Muscle of leg (tissue), 3 donors: ENCODE measurements at regions not wholly inside any gene's neighbourhood (a gene's known extent, or its start where the extent isn't known, plus 50 kb on each side); places are given as distances from the start of the nearest gene placed in this dataset.

Experiments
- DNase-seq: peaks from one replicate; pipeline ENCODE4 v3.0.0; 2013
- H3K27ac ChIP-seq: one replicate; pipeline ENCODE4 v1.5.1; 2013; ENCODE audit warnings: mild to moderate bottlenecking, low read length, control low read depth
- H3K27me3 ChIP-seq: one replicate; pipeline ENCODE4 v1.6.1; 2013; ENCODE audit warnings: low read length; ENCODE audit not compliant: control insufficient read depth, insufficient read depth
- H3K36me3 ChIP-seq: one replicate; pipeline ENCODE4 v1.6.1; 2013; ENCODE audit warnings: low read length; ENCODE audit not compliant: control insufficient read depth, insufficient read depth
- H3K4me1 ChIP-seq: one replicate; pipeline ENCODE4 v1.6.1; 2013; ENCODE audit warnings: low read length; ENCODE audit not compliant: control insufficient read depth, insufficient read depth
- H3K4me3 ChIP-seq: one replicate; pipeline ENCODE4 v1.5.1; 2013; ENCODE audit warnings: low read length, control low read depth
- H3K9me3 ChIP-seq: replicated peaks from 2 replicates; pipeline ENCODE4 v1.6.1; 2013; ENCODE audit warnings: low read depth, low read length; ENCODE audit not compliant: control insufficient read depth
- WGBS: methylation state at CpG from one replicate; pipeline ENCODE4 v1.1.5; 2013; ENCODE audit warnings: missing lambda C conversion rate; ENCODE audit not compliant: insufficient coverage; 5-methylcytosine and 5-hydroxymethylcytosine counted together

DNA sequence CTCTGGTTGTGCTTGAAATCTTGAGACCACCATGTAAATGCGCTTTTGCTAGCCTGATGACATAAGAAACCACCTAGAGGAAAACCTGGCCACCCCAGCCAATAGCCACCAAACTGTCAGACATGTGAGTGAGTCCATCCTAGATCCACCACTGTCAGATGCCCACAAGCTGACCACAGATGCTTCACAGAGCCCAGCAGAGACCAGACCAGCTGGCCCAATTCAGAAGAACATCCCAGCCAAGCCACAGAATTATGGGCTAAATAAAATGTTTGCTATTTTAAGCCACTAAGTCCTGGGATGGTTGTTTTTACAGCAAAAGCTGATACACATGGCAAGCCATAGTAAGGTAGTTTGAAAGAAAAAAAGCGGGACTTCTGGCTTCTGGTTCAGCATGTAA lies 425.3 kb downstream of the KIF16B start:
- no peak overlapping the region for H3K4me3 ChIP-seq
- WGBS = 100% methylated on average over 1 of the region's 2 CpGs
- no peaks in the 10 kb centered on the region for H3K9me3 ChIP-seq
- H3K27me3 ChIP-seq = no peaks in the 10 kb centered on the region
- H3K4me1 ChIP-seq = no peaks in the 10 kb centered on the region
- DNase-seq = no peak
- H3K36me3 ChIP-seq = no peaks in the 10 kb centered on the region
- no peak overlapping the region for H3K27ac ChIP-seq

DNA sequence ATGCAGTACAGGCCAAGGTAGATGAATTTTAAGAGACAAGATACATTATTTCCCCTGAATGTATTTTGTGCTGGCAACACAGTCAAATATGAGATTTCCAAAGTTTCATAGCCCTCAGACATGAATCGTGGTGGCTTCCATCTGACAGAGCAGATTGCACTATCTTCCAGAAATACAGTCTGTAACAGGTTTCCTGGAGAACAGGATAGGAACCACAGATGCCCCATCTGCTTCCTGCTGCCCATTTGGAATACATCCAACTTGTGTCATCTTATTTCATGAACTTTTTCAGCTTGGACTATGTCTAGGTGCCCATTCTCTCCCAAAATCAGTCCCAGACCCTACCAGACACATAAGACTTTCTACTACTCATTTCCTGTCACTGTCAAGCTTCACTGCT lies 426.0 kb downstream of the KIF16B start:
- no peak for DNase-seq
- no peaks in the 10 kb centered on the region for H3K27me3 ChIP-seq
- no peaks in the 10 kb centered on the region for H3K4me1 ChIP-seq
- WGBS = 50% methylated on average over 1 of the region's 1 CpG
- no peaks in the 10 kb centered on the region for H3K36me3 ChIP-seq
- H3K27ac ChIP-seq = no peak overlapping the region
- no peaks in the 10 kb centered on the region for H3K9me3 ChIP-seq
- H3K4me3 ChIP-seq = no peak overlapping the region

DNA sequence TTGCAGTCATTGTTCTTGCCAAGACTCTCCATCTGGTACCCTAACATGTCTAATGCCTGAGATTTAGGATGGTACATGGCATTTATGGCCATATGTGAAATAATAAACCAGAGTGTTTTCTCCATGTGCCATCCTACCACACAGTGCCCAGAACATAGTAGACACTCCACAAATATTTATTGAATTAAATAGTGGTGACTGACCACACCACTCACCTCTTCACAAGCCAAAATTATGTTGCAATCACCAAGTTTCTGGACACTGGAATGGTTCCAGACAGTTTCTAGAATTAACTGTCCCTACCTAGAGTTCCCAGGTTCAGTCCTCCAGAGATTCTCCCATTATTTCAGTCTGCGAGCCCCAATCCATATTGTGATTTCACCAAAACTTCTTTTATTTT lies 427.3 kb downstream of the KIF16B start:
- H3K4me1 ChIP-seq = no peaks in the 10 kb centered on the region
- H3K4me3 ChIP-seq = no peak overlapping the region
- WGBS = 82% methylated on average over 1 of the region's 1 CpG
- no peaks in the 10 kb centered on the region for H3K36me3 ChIP-seq
- H3K27ac ChIP-seq = no peak overlapping the region
- no peaks in the 10 kb centered on the region for H3K9me3 ChIP-seq
- H3K27me3 ChIP-seq = no peaks in the 10 kb centered on the region
- DNase-seq = no peak

DNA sequence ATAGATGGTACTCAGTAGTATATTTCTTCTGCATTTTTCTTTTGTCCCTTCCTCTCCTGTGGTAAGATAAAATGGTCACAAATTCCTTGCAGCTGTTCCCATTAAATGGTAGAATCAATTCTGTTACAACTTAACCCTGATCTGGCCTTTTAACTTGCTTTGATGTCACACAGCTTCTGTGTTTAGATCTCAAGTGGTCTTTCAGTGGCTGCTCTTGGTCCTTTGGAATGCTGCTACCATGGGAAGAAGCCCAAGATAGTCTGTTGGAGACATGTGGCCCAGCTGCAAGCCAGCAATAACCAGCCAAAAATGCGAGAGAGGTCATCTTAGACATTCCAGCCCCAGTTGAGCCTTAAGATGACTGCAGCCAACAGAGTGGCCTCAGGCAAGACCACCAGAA lies 429.7 kb downstream of the KIF16B start:
- Histone ChIP-seq H3K27ac (no peak overlapping the region), H3K4me1 (no peaks in the 10 kb centered on the region), H3K36me3 (no peaks in the 10 kb centered on the region), H3K4me3 (no peak overlapping the region), H3K9me3 (no peaks in the 10 kb centered on the region), H3K27me3 (no peaks in the 10 kb centered on the region)
- WGBS = 80% methylated on average over 1 of the region's 1 CpG
- peak; percentile 15 for DNase-seq

DNA sequence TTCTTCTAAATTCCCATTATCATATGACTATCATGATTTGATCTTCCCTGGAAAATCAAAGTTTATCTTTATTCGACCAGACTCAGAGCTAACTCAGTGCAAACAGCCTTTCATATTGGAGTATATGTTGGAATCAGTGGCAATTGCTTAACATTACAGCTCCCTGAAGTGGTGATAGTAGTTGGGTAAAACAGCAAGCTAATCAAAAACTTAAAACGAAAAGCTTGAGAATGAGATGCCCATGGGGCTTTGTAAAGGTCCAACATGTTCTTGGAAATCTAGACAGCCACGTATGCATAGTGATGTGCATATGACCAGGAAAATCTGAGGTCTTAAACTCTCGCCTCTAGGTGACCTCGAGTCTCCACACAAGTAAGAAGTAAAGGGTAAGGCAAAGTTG lies 437.6 kb downstream of the KIF16B start:
- Histone ChIP-seq H3K36me3 (no peaks in the 10 kb centered on the region), H3K9me3 (peaks cover 2% of the 10 kb centered on the region), H3K27ac (no peak overlapping the region), H3K4me1 (no peaks in the 10 kb centered on the region), H3K27me3 (no peaks in the 10 kb centered on the region), H3K4me3 (no peak overlapping the region)
- no peak for DNase-seq
- WGBS = 86% methylated on average over 3 of the region's 5 CpGs

DNA sequence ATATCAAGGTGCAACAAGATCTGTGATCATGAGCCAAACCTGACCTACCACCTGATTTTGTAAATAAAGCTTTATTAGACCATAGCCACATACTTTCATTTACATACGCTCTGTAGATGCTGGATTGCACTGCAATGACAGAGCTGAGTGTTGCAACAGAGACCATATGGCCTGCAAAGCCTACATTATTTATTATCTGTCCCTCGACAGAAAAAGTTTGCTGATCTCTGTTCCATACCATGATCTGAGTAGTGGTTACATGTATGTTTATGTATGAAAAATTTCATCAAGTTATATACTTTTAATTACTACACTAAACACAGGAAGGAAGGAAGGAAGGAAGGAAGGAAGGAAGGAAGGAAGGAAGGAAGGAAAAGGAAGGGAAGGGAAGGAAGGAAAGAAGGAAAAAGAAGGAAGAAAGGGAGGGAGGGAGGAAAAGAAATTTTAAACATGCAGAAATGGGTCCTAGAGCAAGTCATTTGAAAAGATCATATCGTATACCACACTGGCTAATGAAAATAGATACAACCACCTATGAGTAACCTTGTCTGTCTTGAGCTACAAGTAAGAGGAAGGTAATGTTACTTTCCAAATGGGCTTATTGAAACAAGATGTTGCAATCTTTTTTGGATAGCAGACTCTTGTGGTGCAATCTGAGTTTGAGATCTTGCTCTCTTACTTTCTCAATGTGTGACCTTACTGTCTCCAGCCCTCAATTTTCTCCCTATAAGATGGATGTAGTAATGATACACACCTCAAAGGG lies 441.0 kb downstream of the KIF16B start:
- H3K4me3 ChIP-seq = no peak overlapping the region
- H3K27ac ChIP-seq = no peak overlapping the region
- H3K9me3 ChIP-seq = peaks cover 5% of the 10 kb centered on the region
- H3K4me1 ChIP-seq = no peaks in the 10 kb centered on the region
- no peaks in the 10 kb centered on the region for H3K27me3 ChIP-seq
- no CpG with 5 or more reads among the region's 3 CpGs for WGBS
- no peaks in the 10 kb centered on the region for H3K36me3 ChIP-seq
- no peak for DNase-seq

DNA sequence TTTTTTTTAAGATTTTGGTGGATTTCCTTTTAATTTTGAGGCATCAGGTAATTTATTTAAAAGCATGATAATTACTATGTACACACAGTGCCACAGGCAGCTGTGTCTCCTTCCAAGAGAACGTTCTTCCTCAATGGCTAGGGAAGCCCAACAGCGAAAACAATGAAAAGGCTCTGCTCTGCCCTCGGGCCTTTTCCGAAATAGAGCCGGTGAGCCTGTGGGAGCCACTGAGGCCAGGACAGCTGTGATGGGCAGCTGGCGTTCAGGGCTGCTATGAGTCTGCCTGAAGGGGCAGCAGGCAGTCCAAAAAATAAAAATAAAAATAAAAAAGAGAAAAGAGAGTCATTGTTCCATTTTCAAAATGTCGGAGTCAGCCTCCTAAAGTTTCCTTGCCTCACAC lies 443.8 kb downstream of the KIF16B start:
- Histone ChIP-seq H3K4me1 (no peaks in the 10 kb centered on the region), H3K4me3 (no peak overlapping the region), H3K27ac (no peak overlapping the region), H3K36me3 (no peaks in the 10 kb centered on the region), H3K27me3 (no peaks in the 10 kb centered on the region), H3K9me3 (peaks cover 3% of the 10 kb centered on the region)
- no peak for DNase-seq
- WGBS = 89% methylated on average over 6 of the region's 7 CpGs

DNA sequence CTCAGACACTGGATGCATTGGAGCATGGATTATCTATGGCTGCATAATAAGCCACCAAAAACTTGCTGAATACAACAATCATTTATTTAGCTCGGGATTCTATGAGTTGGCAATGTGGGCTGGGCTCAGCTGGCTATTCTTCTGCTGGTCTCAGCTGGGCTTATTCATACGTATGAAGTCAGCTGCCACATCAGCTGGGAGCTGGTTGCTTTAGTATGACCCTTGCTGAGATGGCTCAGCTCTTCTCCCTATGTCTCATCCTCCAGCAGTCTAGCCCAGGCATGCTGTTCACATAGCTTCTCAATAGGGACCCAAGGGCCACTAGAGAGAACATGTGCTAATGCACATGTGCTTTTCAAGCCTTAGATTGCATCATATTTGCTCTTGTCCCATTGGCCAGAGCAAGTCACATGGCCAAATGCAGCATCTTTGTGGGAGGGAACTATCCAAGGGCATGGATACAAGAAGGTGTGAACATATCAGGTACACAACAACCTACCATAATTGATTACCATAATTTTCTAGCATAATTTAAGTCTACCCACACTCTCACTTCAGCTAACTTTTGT lies 444.6 kb downstream of the KIF16B start:
- no peaks in the 10 kb centered on the region for H3K4me1 ChIP-seq
- 79% methylated on average over 2 of the region's 2 CpGs for WGBS

DNA sequence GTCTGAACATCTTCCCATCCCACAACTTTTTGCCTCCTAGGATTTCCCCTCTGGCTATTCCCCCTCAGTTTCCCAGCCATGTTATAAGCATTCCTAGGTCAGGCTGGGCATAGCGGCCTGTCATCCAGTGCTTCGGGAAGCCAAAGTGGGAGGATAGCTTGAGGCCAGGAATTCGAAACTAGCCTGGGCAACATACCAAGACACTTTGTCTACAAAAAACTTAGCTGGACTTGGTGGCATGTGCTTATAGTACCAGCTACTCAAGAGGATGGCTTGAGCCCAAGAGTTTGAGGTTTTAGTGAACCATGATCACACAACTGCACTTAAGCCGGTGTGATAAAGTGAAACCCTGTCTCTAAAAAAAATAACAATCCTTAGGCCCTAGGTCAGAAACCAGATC lies 447.4 kb downstream of the KIF16B start:
- WGBS = no CpG with 5 or more reads among the region's 4 CpGs

More for the DNA sequence above, 444.6 kb downstream of the KIF16B start:
- no peak for DNase-seq
- Histone ChIP-seq H3K27ac (no peak overlapping the region), H3K27me3 (no peaks in the 10 kb centered on the region), H3K36me3 (no peaks in the 10 kb centered on the region), H3K4me3 (no peak overlapping the region), H3K9me3 (peaks cover 3% of the 10 kb centered on the region)

DNA sequence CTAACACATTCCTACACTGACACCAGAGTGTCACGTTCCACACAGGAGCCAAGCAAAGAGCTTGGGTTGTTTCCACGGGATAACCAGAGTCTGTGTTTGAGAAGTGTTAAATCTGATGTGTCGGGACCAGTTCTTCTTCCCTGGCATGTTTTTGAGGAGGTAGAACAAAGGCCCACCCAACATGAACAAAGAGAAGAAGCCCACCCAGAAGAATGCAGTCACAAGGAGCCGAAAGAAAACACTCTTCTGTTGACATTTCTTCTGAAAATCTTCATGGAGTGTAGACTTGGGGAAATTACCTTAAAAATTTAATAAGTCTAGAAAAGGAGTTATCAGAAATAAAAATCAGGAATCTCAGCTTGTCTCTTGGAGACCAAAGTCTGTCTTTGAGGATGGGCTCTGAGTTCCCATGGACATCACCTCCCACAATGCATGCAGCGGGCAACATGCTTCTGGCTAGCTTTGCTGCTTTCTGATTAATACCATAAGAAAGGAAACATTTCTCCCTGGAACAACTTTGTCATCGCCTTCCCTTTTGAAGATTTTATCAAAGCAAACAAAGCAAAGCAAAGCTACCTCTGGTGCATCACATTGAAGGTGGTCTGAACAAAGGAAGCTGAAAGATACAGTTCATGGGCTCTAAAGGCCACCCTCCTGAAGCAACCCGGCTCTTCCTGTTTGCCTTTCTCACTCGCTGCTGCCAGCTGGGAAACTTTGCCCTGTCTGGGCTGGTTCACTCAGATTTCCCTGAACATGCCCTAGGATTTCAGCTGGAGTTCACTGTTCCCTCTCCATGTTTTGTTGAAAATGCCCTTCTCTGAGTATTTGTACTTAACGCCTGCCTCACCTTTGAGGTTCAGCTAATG lies 448.1 kb downstream of the KIF16B start:
- H3K4me1 ChIP-seq = no peaks in the 10 kb centered on the region
- 93% methylated on average over 4 of the region's 9 CpGs for WGBS
- no peak for DNase-seq

More for the DNA sequence above, 447.4 kb downstream of the KIF16B start:
- no peak for DNase-seq
- Histone ChIP-seq H3K4me3 (no peak overlapping the region), H3K4me1 (no peaks in the 10 kb centered on the region), H3K27ac (no peak overlapping the region), H3K36me3 (no peaks in the 10 kb centered on the region), H3K27me3 (no peaks in the 10 kb centered on the region), H3K9me3 (peaks cover 3% of the 10 kb centered on the region)

More for the DNA sequence above, 448.1 kb downstream of the KIF16B start:
- Histone ChIP-seq H3K9me3 (peaks cover 3% of the 10 kb centered on the region), H3K36me3 (no peaks in the 10 kb centered on the region), H3K27ac (no peak overlapping the region), H3K4me3 (no peak overlapping the region), H3K27me3 (no peaks in the 10 kb centered on the region)
